NCI-H1436 (cell line): ENCODE measurements at regions not wholly inside any gene's neighbourhood (a gene's known extent, or its start where the extent isn't known, plus 50 kb on each side); places are given as distances from the start of the nearest gene placed in this dataset.

Source experiments
- DNase-seq: peaks from one replicate; lab custom pipeline; 2025; lab: John Stamatoyannopoulos, UW

GRCh38 chr14:87052646-87053225, 940.2 kb downstream of the GALC start:
- no peak for DNase-seq

DNA sequence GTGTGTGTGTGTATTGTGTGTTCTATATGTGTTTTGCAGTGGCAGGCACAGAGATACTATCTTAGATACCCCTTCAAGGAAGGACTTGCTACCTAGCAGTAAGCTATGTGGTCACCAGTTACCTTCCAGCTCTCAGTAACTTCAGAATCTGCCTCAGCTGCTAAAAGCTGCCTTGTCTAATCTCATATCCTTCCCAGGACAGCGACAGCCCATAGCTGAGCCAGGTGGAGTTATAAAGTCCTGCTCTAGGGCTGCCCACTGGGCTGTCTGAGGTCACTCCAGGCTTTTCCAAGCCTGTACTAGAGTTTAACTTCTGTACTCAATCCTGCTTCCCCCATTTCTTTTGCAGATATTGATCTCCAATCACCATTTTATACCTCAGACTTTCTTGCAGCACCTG, 942.6 kb downstream of the GALC start:
- DNase-seq = no peak

- peak; percentile 49 for DNase-seq
Observed at GRCh38 chr14:87049950-87050349, 943.0 kb downstream of the GALC start.

DNA sequence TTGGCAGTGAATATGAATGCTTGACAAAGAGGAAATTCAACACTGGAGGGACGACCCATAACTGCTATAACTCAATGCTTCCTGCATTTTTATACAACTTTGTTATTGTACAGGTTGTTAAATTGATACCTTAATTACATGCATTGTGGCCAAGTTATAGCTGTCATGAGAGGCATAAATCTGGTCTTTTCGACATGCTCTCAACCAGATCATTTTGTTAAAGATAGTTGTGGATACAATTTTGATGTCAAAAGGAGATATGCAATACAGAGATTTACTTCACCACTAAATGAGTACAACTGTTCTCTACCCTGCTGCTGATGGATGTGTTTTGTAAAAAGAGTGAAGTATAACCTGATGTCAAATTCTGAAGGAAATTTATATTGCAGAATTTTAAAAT, 946.0 kb downstream of the GALC start:
- DNase-seq = no peak

- no peak for DNase-seq
Observed at GRCh38 chr14:87045956-87046355, 947.0 kb downstream of the GALC start.

GRCh38 chr14:87045246-87045645, 947.7 kb downstream of the GALC start:
- no peak for DNase-seq

DNA sequence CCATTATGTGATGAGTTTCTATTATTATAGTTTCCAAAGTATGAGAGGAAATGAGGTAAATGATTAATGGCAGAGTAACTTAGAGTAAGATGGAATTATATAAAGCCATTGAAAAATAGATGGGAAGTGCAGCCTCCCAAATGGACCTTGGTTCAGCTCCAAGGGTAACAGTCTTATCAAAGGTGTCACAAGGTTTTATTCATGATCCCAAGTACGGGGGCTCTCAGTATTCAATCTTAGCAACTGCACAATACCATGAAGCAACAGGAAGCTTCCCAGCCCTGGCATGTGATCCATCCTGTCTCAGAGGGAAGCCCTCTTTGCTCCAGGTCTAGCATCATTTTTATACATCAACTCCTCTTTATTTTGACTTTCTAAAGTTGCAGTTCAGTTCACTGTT, 948.2 kb downstream of the GALC start:
- no peak for DNase-seq

- DNase-seq = no peak
Observed at GRCh38 chr14:87043667-87044200, 949.2 kb downstream of the GALC start.

- DNase-seq = no peak
Observed at GRCh38 chr14:87042354-87042753, 950.6 kb downstream of the GALC start.

DNA sequence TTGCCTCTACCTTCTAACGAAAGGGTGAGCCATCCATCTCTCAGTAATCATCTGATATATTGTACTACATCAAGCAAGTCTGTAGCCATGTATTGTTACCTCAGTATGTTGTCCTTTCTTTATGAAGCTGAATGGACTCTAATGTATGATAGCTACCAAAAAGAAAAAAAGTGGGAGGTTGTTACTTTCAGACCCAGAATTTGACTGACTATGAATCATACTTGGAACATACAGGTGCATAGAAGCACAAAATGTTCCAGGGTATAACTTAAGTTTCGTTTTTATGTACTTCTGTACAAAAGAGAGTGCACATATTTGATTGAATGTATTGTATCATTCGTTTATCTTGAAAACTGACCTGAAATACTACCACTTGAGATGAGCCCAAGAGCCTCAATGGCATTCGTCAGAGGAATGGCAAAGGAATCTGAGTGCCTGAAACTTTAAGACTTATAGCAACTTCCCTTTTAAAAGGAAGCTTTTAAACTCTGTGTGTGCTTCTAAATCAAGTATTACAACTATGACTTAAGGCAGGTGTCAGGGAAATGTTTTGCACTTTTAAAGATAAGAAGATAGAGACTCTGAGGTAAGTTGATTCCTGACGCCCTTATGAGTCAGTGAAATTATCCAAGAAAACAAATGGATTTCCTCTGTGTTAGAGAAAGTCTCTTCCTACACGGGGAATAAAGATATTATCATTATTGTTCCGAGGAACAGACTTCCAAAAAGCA, 951.5 kb downstream of the GALC start:
- no peak for DNase-seq

- DNase-seq = no peak
Observed at GRCh38 chr14:87034680-87035079, 958.3 kb downstream of the GALC start.

- no peak for DNase-seq
Observed at GRCh38 chr14:87030197-87030596, 962.8 kb downstream of the GALC start.

- DNase-seq = peak; percentile 41
Observed at GRCh38 chr14:87020106-87020505, 972.9 kb downstream of the GALC start.

DNA sequence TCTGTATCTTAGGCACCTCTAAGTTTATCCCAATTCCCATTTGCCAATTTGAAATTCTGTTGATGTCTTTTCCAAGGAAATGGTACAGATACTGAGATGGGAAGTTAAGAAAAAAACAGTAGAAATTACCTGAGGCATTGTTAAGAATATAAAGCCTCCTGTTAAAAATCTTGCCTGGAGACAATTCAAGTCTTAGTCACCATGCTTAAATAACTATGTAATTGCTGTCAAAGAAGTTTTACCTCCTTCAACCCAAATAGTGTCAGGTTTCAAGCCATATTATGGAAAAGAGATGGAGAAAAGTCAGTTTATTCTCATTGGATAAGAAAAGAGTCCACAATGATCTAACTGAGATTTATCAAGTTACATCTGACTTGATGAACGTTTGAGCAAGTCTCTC, 974.7 kb downstream of the GALC start:
- DNase-seq = no peak

- DNase-seq = no peak
Observed at GRCh38 chr14:87017335-87017734, 975.6 kb downstream of the GALC start.

- DNase-seq = no peak
Observed at GRCh38 chr14:87014856-87015255, 978.1 kb downstream of the GALC start.

DNA sequence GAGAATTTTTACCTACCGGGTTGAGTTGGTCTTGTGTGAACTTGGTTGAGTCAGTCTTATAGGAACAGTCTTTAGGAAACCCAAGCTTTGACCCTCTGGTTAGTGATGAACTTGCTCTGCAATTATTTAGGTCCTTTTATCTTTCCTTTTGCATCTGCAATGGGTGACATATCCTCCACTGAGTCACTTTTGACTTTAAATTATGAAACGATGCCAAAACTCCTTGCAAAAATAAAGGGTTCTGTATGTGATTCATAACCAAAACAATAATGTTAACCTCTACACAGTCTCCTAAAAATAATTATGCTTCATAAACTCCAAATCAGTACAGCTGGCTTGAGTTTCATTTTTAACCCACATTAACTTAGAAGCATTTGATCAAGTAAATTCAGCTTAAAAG, 979.4 kb downstream of the GALC start:
- DNase-seq = no peak

DNA sequence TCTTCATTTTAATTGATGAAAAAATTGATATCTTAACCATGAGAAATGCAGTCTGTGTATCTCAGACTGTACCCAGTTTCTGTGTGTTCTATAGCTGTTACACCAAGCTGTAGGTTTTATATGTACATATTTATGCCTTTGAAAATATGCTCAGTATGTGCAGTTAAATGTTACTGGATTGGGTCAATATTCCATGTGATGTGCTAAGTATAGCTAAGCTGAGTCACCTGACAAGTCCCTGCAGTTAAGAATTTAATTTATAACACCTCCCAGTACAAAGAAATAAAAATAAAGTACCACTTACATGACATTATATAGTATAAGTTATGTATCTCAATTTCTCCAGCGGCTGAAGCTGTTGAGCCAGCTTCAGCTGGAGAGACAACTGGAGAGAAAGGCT, 984.0 kb downstream of the GALC start:
- no peak for DNase-seq

DNA sequence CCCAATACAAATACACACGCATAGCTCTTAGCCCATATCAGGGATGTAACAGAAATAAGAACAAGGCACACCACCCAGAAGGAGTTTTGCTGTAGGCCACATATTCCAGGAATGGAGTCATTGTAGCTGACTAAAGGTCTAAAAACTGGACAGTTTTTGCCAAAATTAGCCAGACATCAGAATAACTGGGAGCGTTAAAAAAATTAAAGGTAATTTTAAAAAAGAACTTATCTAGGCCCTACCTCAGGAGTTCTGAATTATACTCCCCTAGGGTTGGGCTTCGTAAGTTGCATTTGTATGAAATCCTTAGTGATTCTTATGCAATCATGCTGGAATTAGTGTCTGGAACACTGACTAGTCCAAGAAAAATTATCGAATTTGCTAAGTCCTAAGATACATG, 987.7 kb downstream of the GALC start:
- DNase-seq = no peak

DNA sequence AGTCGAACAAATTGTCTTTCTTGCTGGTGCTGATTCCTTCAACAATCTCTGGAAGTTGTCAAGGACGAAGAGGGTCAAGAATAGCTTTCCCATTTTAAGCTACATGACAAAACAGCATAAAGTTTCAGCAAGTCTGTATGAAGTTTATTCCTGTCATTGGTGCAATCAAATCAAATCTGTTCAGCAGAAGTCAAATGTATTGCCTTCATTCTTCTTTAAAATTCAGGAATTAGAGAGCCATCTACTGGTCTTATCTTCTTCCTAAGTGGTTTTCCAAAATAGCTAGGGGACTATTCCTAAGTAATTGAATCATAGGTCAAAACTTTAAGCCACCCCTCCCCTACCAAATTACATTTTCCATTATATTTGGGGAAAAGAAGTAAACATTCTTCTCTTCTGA, 990.2 kb downstream of the GALC start:
- DNase-seq = no peak

- no peak for DNase-seq
Observed at GRCh38 chr14:87001333-87001732, 991.6 kb downstream of the GALC start.

DNA sequence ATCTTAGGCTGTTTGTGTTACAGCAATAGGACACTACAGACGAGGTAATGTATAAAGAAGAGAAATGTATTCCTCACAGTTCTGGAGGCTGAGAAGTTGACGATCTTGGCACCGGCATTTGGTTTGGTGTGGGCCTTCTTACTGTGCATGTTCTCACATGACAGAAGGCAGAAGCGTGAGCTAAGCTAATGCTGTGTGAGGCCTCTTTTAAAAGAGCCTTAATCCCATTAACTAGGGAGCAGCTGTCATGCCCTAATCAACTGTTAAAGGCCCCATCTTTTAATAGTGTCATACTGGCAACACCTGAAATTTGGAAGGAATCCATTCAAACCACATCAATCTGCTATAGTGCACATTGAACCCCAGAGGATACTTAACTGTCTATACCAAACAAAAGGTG, 992.9 kb downstream of the GALC start:
- DNase-seq = no peak

GRCh38 chr14:86999036-86999435, 993.9 kb downstream of the GALC start:
- no peak for DNase-seq

DNA sequence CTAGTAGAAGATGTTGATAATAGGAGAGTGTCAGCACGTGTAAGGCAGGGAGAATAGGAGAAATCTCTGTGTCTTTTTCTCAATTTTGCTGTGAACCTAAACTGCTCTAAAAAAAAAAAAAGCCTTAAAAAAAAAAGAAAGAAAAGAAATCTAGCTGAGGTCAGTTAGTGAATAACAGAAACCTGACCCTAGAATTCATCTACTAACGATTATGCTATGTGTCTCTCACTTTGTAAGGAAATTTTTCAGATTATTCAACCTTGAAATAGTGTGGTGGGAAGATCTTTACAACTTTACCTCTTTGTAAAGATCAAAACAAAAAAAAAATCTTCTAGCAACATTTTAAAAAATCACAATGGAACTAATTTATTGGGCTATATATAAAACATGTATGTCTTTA, 995.7 kb downstream of the GALC start:
- no peak for DNase-seq
